IPS DF 4.7 (cell line): ENCODE measurements at regions not wholly inside any gene's neighbourhood (a gene's known extent, or its start where the extent isn't known, plus 50 kb on each side); places are given as distances from the start of the nearest gene placed in this dataset.

Source experiments
- DNase-seq: peaks from one replicate; pipeline ENCODE4 v3.0.0-alpha.2; 2013; ENCODE audit warnings: low spot score; ENCODE audit errors: extremely low read depth

GRCh38 chr10:131519723-131520605 lies 208.4 kb upstream of the TCERG1L start:
- no peak for DNase-seq

- DNase-seq, result no peak
Observed at GRCh38 chr10:131531265-131532190, 220.0 kb upstream of the TCERG1L start.

GRCh38 chr10:131532291-131532690 lies 220.8 kb upstream of the TCERG1L start:
- DNase-seq, result no peak

GRCh38 chr10:131532745-131533341 lies 221.3 kb upstream of the TCERG1L start:
- no peak for DNase-seq

GRCh38 chr10:131533846-131534526 lies 222.5 kb upstream of the TCERG1L start:
- DNase-seq, result no peak

GRCh38 chr10:131534836-131535235 lies 223.3 kb upstream of the TCERG1L start:
- no peak for DNase-seq

GRCh38 chr10:131536676-131537075 lies 225.2 kb upstream of the TCERG1L start:
- DNase-seq, result no peak

- no peak for DNase-seq
Observed at GRCh38 chr10:131537281-131537680, 225.8 kb upstream of the TCERG1L start.

- DNase-seq, result no peak
Observed at GRCh38 chr10:131544495-131544894, 233.0 kb upstream of the TCERG1L start.

- DNase-seq, result no peak
Observed at GRCh38 chr10:131546086-131546810, 234.7 kb upstream of the TCERG1L start.

- no peak for DNase-seq
Observed at GRCh38 chr10:131547129-131547799, 235.7 kb upstream of the TCERG1L start.

GRCh38 chr10:131548176-131548575 lies 236.7 kb upstream of the TCERG1L start:
- DNase-seq, result no peak

- no peak for DNase-seq
Observed at GRCh38 chr10:131549116-131549515, 237.6 kb upstream of the TCERG1L start.

- DNase-seq, result no peak
Observed at GRCh38 chr10:131553121-131553520, 241.6 kb upstream of the TCERG1L start.

- no peak for DNase-seq
Observed at GRCh38 chr10:131553581-131553980, 242.1 kb upstream of the TCERG1L start.

GRCh38 chr10:131554821-131555220 lies 243.3 kb upstream of the TCERG1L start:
- no peak for DNase-seq

GRCh38 chr10:131555406-131555805 lies 243.9 kb upstream of the TCERG1L start:
- DNase-seq, result no peak

- DNase-seq, result no peak
Observed at GRCh38 chr10:131556061-131556896, 244.8 kb upstream of the TCERG1L start.

GRCh38 chr10:131556897-131557495 lies 245.5 kb upstream of the TCERG1L start:
- DNase-seq, result no peak
